IMR-90 (cell line): ENCODE measurements at regions not wholly inside any gene's neighbourhood (a gene's known extent, or its start where the extent isn't known, plus 50 kb on each side); places are given as distances from the start of the nearest gene placed in this dataset.

ENCODE experiments used
- ATAC-seq: fragments of 200-7000 bp; cut with Tn5 transposase; 2 replicates; pipeline ENCODE4 v1.9.1; 2020; ENCODE audit warnings: low read depth, mild to moderate bottlenecking, moderate library complexity
- BruUV-seq: library from RNA; stranded (reverse); fragments of 400-500 nt; replicated peaks from 2 replicates; lab custom pipeline; 2021; lab: Mats Ljungman, UMichigan
- CTCF ChIA-PET: fragments of 300-600 bp; formaldehyde crosslinking; extraction: SDS; loops from one replicate; lab custom pipeline; 2021; ENCODE audit warnings: antibody characterized with exemption; lab: Yijun Ruan, JAX
- POLR2A ChIA-PET: fragments of 300-600 bp; sonication (Branson Sonifier 250); formaldehyde crosslinking; loops from one replicate; lab custom pipeline; 2022; ENCODE audit warnings: antibody characterized with exemption; ENCODE audit not compliant: unreplicated experiment; lab: Charles Lee
- DNase-seq: peaks from one replicate; pipeline ENCODE4 v3.0.0; 2013
- H2AFZ ChIP-seq: replicated peaks from 2 replicates; pipeline ENCODE3; 2013; ENCODE audit warnings: low read length, mild to moderate bottlenecking; ENCODE audit not compliant: poor library complexity
- H2AK5ac ChIP-seq: 2 replicates; pipeline ENCODE4 v1.6.1; 2013; ENCODE audit warnings: low read depth, low read length, inconsistent platforms
- H2AK9ac ChIP-seq: replicated peaks from 2 replicates; pipeline ENCODE3; 2013; ENCODE audit warnings: mild to moderate bottlenecking, low read depth, low read length, moderate library complexity; ENCODE audit not compliant: poor library complexity
- H2BK120ac ChIP-seq: 2 replicates; pipeline ENCODE4 v1.6.1; 2013; ENCODE audit warnings: low read depth, low read length, inconsistent platforms
- H2BK15ac ChIP-seq: 3 replicates; pipeline ENCODE4 v1.6.1; 2013; ENCODE audit warnings: low read depth, low read length, inconsistent platforms
- H2BK20ac ChIP-seq: 2 replicates; pipeline ENCODE4 v1.6.1; 2013; ENCODE audit warnings: low read depth, mild to moderate bottlenecking, inconsistent platforms, low read length, moderate library complexity
- H2BK5ac ChIP-seq: 2 replicates; pipeline ENCODE4 v1.6.1; 2013; ENCODE audit warnings: mild to moderate bottlenecking, low read depth, low read length, inconsistent platforms; ENCODE audit not compliant: poor library complexity, severe bottlenecking
- H3K14ac ChIP-seq: replicated peaks from 2 replicates; pipeline ENCODE4 v1.6.1; 2013; ENCODE audit warnings: low read depth, low read length, inconsistent platforms
- H3K18ac ChIP-seq: 2 replicates; pipeline ENCODE4 v1.6.1; 2013; ENCODE audit warnings: low read depth, low read length, control low read depth
- H3K23ac ChIP-seq: 2 replicates; pipeline ENCODE4 v1.6.1; 2013; ENCODE audit warnings: low read depth, low read length, inconsistent platforms
- H3K27ac ChIP-seq: 2 replicates; pipeline ENCODE4 v1.5.1; 2013; ENCODE audit warnings: mild to moderate bottlenecking, control low read depth, low read length; ENCODE audit not compliant: insufficient read depth
- H3K27me3 ChIP-seq: 2 replicates; pipeline ENCODE4 v1.6.1; 2013; ENCODE audit warnings: low read length; ENCODE audit not compliant: control insufficient read depth, insufficient read depth
- H3K36me3 ChIP-seq: 2 replicates; pipeline ENCODE4 v1.6.1; 2013; ENCODE audit warnings: low read length, mixed read lengths; ENCODE audit not compliant: control insufficient read depth, insufficient read depth
- H3K4ac ChIP-seq: 2 replicates; pipeline ENCODE4 v1.6.1; 2013; ENCODE audit warnings: low read depth, low read length, inconsistent platforms
- H3K4me1 ChIP-seq: 2 replicates; pipeline ENCODE4 v1.6.1; 2013; ENCODE audit warnings: low read length, mixed read lengths; ENCODE audit not compliant: control insufficient read depth, insufficient read depth
- H3K4me2 ChIP-seq: 2 replicates; pipeline ENCODE4 v1.6.1; 2013; ENCODE audit warnings: low read depth, mild to moderate bottlenecking, control low read depth, low read length, moderate library complexity
- H3K4me3 ChIP-seq: 2 replicates; pipeline ENCODE4 v1.5.1; 2013; ENCODE audit warnings: low read depth, mild to moderate bottlenecking, control low read depth, low read length, moderate library complexity; ENCODE audit not compliant: insufficient read depth
- H3K56ac ChIP-seq: 2 replicates; pipeline ENCODE4 v1.6.1; 2013; ENCODE audit warnings: low read length, inconsistent platforms; ENCODE audit not compliant: insufficient read depth; ENCODE audit errors: extremely low read depth
- H3K79me1 ChIP-seq, 2 experiments: 2 replicates each; pipeline ENCODE4 v1.6.1; 2013; ENCODE audit warnings: low read length in 2 of 2, inconsistent platforms in 1 of 2, low read depth in 1 of 2
- H3K9ac ChIP-seq: 2 replicates; pipeline ENCODE4 v1.6.1; 2013; ENCODE audit warnings: low read depth, low read length, control low read depth
- H3K9me1 ChIP-seq: 2 replicates; pipeline ENCODE4 v1.6.1; 2013; ENCODE audit warnings: low read length, inconsistent platforms; ENCODE audit not compliant: insufficient read depth
- H3K9me3 ChIP-seq: 2 replicates; pipeline ENCODE4 v1.6.1; 2013; ENCODE audit warnings: low read length; ENCODE audit not compliant: control insufficient read depth, insufficient read depth
- H4K20me1 ChIP-seq: 2 replicates; pipeline ENCODE4 v1.6.1; 2013; ENCODE audit warnings: low read length, inconsistent platforms; ENCODE audit not compliant: insufficient read depth
- H4K5ac ChIP-seq: 2 replicates; pipeline ENCODE4 v1.6.1; 2013; ENCODE audit warnings: mild to moderate bottlenecking, low read depth, low read length, control low read depth
- H4K8ac ChIP-seq, 2 experiments: 2 replicates each; pipeline ENCODE4 v1.6.1; 2013; ENCODE audit warnings: low read depth in 2 of 2, low read length in 2 of 2, control low read depth in 1 of 2, inconsistent platforms in 1 of 2
- H4K91ac ChIP-seq: 2 replicates; pipeline ENCODE4 v1.6.1; 2013; ENCODE audit warnings: low read depth, low read length, inconsistent platforms; ENCODE audit not compliant: insufficient read depth
- BHLHE40 ChIP-seq: fragments of 150-350 bp; IDR thresholded peaks from 2 replicates; pipeline ENCODE4 v1.6.1; 2016; ENCODE audit warnings: mild to moderate bottlenecking, low read depth, low read length
- CEBPB ChIP-seq: IDR thresholded peaks from 2 replicates; pipeline ENCODE4 v1.6.1; 2012; ENCODE audit warnings: low read depth, low read length, improper control_type of control experiment
- CHD1 ChIP-seq: IDR thresholded peaks from 2 replicates; pipeline ENCODE4 v1.6.1; 2012; ENCODE audit warnings: low read depth, low read length, improper control_type of control experiment
- CTCF ChIP-seq: conservative IDR thresholded peaks from 2 replicates; pipeline ENCODE4 v1.5.1; 2012; ENCODE audit warnings: mild to moderate bottlenecking, low read depth, low read length, improper control_type of control experiment
- FOS ChIP-seq: fragments of 150-350 bp; IDR thresholded peaks from 2 replicates; pipeline ENCODE4 v1.6.1; 2016; ENCODE audit warnings: low read depth, low read length
- MAFK ChIP-seq: IDR thresholded peaks from 2 replicates; pipeline ENCODE4 v1.6.1; 2012; ENCODE audit warnings: low read depth, low read length, improper control_type of control experiment
- MAZ ChIP-seq: IDR thresholded peaks from 2 replicates; pipeline ENCODE4 v1.6.1; 2012; ENCODE audit warnings: low read depth, mild to moderate bottlenecking, low read length, improper control_type of control experiment, moderate library complexity, borderline replicate concordance
- MXI1 ChIP-seq: IDR thresholded peaks from 2 replicates; pipeline ENCODE4 v1.6.1; 2012; ENCODE audit warnings: low read depth, mild to moderate bottlenecking, low read length, moderate library complexity, borderline replicate concordance
- NFE2L2 ChIP-seq: fragments of 150-350 bp; IDR thresholded peaks from 2 replicates; pipeline ENCODE4 v1.6.1; 2016; ENCODE audit warnings: low read depth, mild to moderate bottlenecking, low read length
- POLR2A ChIP-seq: IDR thresholded peaks from 2 replicates; pipeline ENCODE4 v1.6.1; 2012; ENCODE audit warnings: mild to moderate bottlenecking, low read depth, low read length
- RAD21 ChIP-seq: IDR thresholded peaks from 2 replicates; pipeline ENCODE4 v1.6.1; 2012; ENCODE audit warnings: low read length, improper control_type of control experiment
- RCOR1 ChIP-seq: IDR thresholded peaks from 2 replicates; pipeline ENCODE4 v1.6.1; 2012; ENCODE audit warnings: mild to moderate bottlenecking, low read length, improper control_type of control experiment; ENCODE audit not compliant: insufficient replicate concordance
- RFX5 ChIP-seq: IDR thresholded peaks from 2 replicates; pipeline ENCODE4 v1.8.0; 2012; ENCODE audit warnings: low read depth, mild to moderate bottlenecking, low read length, moderate library complexity
- SMC3 ChIP-seq: fragments of 150-350 bp; IDR thresholded peaks from 2 replicates; pipeline ENCODE4 v1.6.1; 2016; ENCODE audit warnings: low read depth, mild to moderate bottlenecking, antibody characterized with exemption, low read length, moderate library complexity
- USF2 ChIP-seq: fragments of 150-350 bp; IDR thresholded peaks from 2 replicates; pipeline ENCODE4 v1.6.1; 2017; ENCODE audit warnings: mild to moderate bottlenecking, antibody characterized with exemption, low read length, low read depth
- WGBS, 2 experiments: methylation state at CpG; one replicate each; pipeline versions ENCODE4 v1.1.5 to v1.1.7; 2013; ENCODE audit warnings: missing lambda C conversion rate in 2 of 2; ENCODE audit not compliant: insufficient read length in 1 of 2; ENCODE audit errors: extremely low coverage in 2 of 2; 5-methylcytosine and 5-hydroxymethylcytosine counted together
- dilution Hi-C: fragments of 300-500 bp; cut with HindIII; formaldehyde crosslinking; loops from one replicate; pipeline ENCODE4 v1.14.3; 2018; ENCODE audit warnings: low sequenced_read_pairs; ENCODE audit not compliant: unreplicated experiment
- in situ Hi-C: fragments of 300-500 bp; cut with MboI; formaldehyde crosslinking; loops from 3 replicates; pipeline ENCODE4 v1.14.3; 2019; ENCODE audit warnings: low sequenced_read_pairs, inconsistent platforms, mixed read lengths
- intact Hi-C: fragments of 100-400 bp; cut with micrococcal nuclease; formaldehyde crosslinking; loops from 2 replicates; pipeline ENCODE4 v1.10.0; 2022
- TF ChIP-seq, protein P1 (sequence below): fragments of 150-350 bp; IDR thresholded peaks from 2 replicates; pipeline ENCODE4 v1.6.1; 2016; ENCODE audit warnings: low read depth, mild to moderate bottlenecking, low read length, moderate library complexity, borderline replicate concordance

GRCh38 chr13:40442826-40443225 is 223.6 kb downstream of the FOXO1 start:
- H3K4me3 ChIP-seq, result no peak overlapping the region
- no TSS peak for BruUV-seq
- no peak overlapping the region for H2AK5ac ChIP-seq
- TF ChIP-seq NFE2L2 (no peak), RFX5 (no peak), RCOR1 (no peak), FOS (no peak), BHLHE40 (no peak), USF2 (no peak), RAD21 (no peak), CEBPB (no peak), POLR2A (no peak), CTCF (no peak), MAFK (no peak), MXI1 (no peak), SMC3 (no peak), MAZ (no peak), CHD1 (no peak)
- TF ChIP-seq, protein P1, sequence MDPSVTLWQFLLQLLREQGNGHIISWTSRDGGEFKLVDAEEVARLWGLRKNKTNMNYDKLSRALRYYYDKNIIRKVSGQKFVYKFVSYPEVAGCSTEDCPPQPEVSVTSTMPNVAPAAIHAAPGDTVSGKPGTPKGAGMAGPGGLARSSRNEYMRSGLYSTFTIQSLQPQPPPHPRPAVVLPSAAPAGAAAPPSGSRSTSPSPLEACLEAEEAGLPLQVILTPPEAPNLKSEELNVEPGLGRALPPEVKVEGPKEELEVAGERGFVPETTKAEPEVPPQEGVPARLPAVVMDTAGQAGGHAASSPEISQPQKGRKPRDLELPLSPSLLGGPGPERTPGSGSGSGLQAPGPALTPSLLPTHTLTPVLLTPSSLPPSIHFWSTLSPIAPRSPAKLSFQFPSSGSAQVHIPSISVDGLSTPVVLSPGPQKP, result no peak
- ChIA-PET POLR2A (no interaction called here), CTCF (no interaction called here)
- H4K8ac ChIP-seq, result no peak overlapping the region
- H4K5ac ChIP-seq, result no peak overlapping the region
- ATAC-seq (no peak), DNase-seq (no peak)
- no peaks in the 10 kb centered on the region for H3K9me1 ChIP-seq
- H3K4me2 ChIP-seq, result no peak overlapping the region
- no peaks in the 10 kb centered on the region for H4K20me1 ChIP-seq
- H3K14ac ChIP-seq, result no peak overlapping the region
- H3K9me3 ChIP-seq, result no peaks in the 10 kb centered on the region
- no peaks in the 10 kb centered on the region for H3K79me1 ChIP-seq
- dilution Hi-C loops, result no loop called here
- no peak overlapping the region for H2AFZ ChIP-seq
- no peak overlapping the region for H3K9ac ChIP-seq
- in situ Hi-C loops, result no loop called here
- H3K18ac ChIP-seq, result no peak overlapping the region
- H3K23ac ChIP-seq, result no peak overlapping the region
- no peaks in the 10 kb centered on the region for H3K36me3 ChIP-seq
- H3K4me1 ChIP-seq, result no peaks in the 10 kb centered on the region
- no peak overlapping the region for H3K56ac ChIP-seq
- no peak overlapping the region for H4K91ac ChIP-seq
- no peak overlapping the region for H2AK9ac ChIP-seq
- peaks cover 2% of the 10 kb centered on the region; the same call in 1 of the 2 replicates for H3K27me3 ChIP-seq
- H2BK15ac ChIP-seq, result no peak overlapping the region
- no peak overlapping the region for H2BK5ac ChIP-seq
- WGBS, 2 experiments, result 50% methylated on average over 4 of the region's 6 CpGs; no CpG with 5 or more reads in 1 of the 2 experiments
- no peak overlapping the region for H3K4ac ChIP-seq
- no peak overlapping the region for H3K27ac ChIP-seq
- no peak overlapping the region for H2BK20ac ChIP-seq
- H2BK120ac ChIP-seq, result no peak overlapping the region
- intact Hi-C loops, result no loop called here
